ENCODE measurements at regions not wholly inside any gene's neighbourhood (a gene's known extent, or its start where the extent isn't known, plus 50 kb on each side); places are given as distances from the start of the nearest gene placed in this dataset.
A peak's percentile ranks its signal among the peaks of the same experiment; 100 is the strongest.

DNA sequence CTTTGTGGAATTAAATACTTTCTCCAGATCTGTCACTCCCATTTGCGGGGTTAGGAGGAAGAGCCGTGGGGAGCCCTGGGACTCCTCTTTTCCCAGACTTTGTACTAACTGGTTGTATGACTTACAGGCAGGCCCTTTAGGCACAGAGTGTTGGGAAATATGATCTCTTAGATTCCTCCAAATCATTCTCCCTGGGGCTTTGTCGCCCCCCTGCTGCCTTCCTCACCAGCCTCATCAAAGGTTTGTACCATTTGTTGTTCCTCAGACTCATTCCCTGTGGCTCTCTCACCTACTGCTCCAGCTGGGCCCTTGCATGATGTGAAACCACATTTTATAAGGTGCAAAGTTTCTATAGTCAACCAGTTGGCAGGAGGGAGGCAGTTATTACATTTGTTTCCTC lies 56.4 kb downstream of the CRYGS start:
- ATAC-seq (ENCODE audit: low read depth) (no peak), DNase-seq (ENCODE audit: low spot score) (no peak)
- TF ChIP-seq CTCF (IDR thresholded peaks at IDR 0.05; ENCODE audit: poor library complexity, severe bottlenecking), result peak; percentile 23
- Histone ChIP-seq H3K27ac (ENCODE audit: poor library complexity, severe bottlenecking) (no peak overlapping the region), H3K4me3 (ENCODE audit: severe bottlenecking) (no peak overlapping the region), H3K27me3 (ENCODE audit: insufficient read depth, poor library complexity, severe bottlenecking) (peaks cover 3% of the 10 kb centered on the region), H3K36me3 (ENCODE audit: low read depth) (no peaks in the 10 kb centered on the region), H3K9me3 (ENCODE audit: severe bottlenecking) (no peaks in the 10 kb centered on the region), H3K4me1 (ENCODE audit: insufficient read depth, poor library complexity, severe bottlenecking) (no peaks in the 10 kb centered on the region)

DNA sequence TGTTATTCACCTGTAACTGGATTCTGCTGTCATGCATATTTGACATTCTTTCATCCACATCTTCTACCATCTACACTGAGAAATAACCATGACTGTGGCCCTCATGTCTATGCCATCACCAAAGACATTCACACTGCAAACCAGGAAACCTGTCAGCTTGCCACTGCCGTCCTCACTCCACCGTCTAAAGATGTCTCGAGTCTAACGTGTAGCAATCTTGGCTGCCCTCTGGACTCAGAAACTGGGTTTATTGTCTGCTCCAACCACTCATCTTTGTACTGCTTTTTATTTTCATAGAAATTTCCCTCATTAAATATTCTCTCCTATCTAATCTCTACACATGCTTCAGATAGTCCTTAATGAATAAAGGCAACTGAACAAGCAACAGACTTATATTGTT lies 57.1 kb downstream of the CRYGS start:
- TF ChIP-seq CTCF (IDR thresholded peaks at IDR 0.05; ENCODE audit: poor library complexity, severe bottlenecking), result no peak
- H3K4me1 ChIP-seq (ENCODE audit: insufficient read depth, poor library complexity, severe bottlenecking), result no peaks in the 10 kb centered on the region
- H3K36me3 ChIP-seq (ENCODE audit: low read depth), result no peaks in the 10 kb centered on the region
- ATAC-seq (ENCODE audit: low read depth) (no peak), DNase-seq (ENCODE audit: low spot score) (no peak)
- no peaks in the 10 kb centered on the region for H3K9me3 ChIP-seq (ENCODE audit: severe bottlenecking)
- no peak overlapping the region for H3K4me3 ChIP-seq (ENCODE audit: severe bottlenecking)
- H3K27ac ChIP-seq (ENCODE audit: poor library complexity, severe bottlenecking), result no peak overlapping the region
- peaks cover 3% of the 10 kb centered on the region for H3K27me3 ChIP-seq (ENCODE audit: insufficient read depth, poor library complexity, severe bottlenecking)

DNA sequence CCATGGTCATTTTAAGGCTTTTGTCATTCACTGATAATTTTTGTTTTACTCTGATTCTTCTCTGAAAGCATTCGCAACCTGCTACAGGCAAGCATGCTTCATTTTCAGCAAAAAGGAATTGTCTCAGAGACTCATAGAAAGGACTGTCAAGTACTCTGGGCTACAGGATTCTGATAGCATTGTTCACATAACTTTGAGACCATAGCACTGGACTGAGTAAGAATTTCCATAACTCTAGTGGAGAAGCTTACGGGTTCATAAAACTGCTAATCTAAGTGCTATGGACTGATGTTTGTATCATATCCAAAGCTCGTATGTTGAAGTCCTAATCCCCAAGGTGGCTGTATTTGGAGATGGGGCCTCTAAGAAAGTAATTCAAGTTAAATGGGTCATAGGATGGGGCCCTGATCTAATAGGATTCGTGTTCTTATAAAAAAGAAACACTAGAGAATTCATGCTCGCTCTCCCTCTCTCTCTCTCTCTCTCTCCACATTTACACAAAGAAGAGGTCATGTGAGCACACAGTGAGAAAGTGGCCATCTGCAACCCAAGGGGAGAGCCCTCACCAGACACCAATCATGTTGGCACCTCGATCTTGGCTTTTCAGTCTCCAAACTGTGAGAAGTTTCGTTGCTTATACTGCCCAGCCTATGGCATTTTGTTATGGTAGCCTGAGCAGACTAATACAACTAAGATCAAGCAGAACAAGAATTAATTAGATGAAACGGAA lies 60.4 kb downstream of the CRYGS start:
- no peak for TF ChIP-seq CTCF (IDR thresholded peaks at IDR 0.05; ENCODE audit: poor library complexity, severe bottlenecking)
- Histone ChIP-seq H3K4me3 (ENCODE audit: severe bottlenecking) (no peak overlapping the region), H3K27me3 (ENCODE audit: insufficient read depth, poor library complexity, severe bottlenecking) (no peaks in the 10 kb centered on the region), H3K36me3 (ENCODE audit: low read depth) (no peaks in the 10 kb centered on the region), H3K9me3 (ENCODE audit: severe bottlenecking) (no peaks in the 10 kb centered on the region), H3K27ac (ENCODE audit: poor library complexity, severe bottlenecking) (no peak overlapping the region), H3K4me1 (ENCODE audit: insufficient read depth, poor library complexity, severe bottlenecking) (no peaks in the 10 kb centered on the region)
- no peak for ATAC-seq (ENCODE audit: low read depth)
- DNase-seq (ENCODE audit: low spot score), result no peak

DNA sequence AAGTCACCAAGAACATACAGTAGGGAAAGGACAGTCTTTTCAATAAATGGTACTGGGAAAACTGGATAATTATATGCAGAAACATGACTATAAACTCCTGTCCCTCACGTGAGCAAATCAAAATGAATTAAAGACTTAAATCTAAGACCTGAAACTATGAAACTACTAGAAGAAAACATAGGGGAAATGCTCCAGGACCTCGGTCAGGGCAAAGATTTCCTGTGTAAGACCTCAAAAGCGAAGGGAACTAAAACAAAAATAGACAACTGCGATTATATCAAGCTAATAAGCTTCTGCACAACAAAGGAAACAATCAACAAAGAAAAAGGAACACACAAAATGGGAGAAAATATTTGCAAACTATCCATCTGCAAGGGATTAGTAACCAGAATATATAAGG lies 62.7 kb downstream of the CRYGS start:
- Histone ChIP-seq H3K36me3 (ENCODE audit: low read depth) (no peaks in the 10 kb centered on the region), H3K27ac (ENCODE audit: poor library complexity, severe bottlenecking) (no peak overlapping the region), H3K4me1 (ENCODE audit: insufficient read depth, poor library complexity, severe bottlenecking) (no peaks in the 10 kb centered on the region), H3K9me3 (ENCODE audit: severe bottlenecking) (no peaks in the 10 kb centered on the region), H3K4me3 (ENCODE audit: severe bottlenecking) (no peak overlapping the region), H3K27me3 (ENCODE audit: insufficient read depth, poor library complexity, severe bottlenecking) (no peaks in the 10 kb centered on the region)
- TF ChIP-seq CTCF (IDR thresholded peaks at IDR 0.05; ENCODE audit: poor library complexity, severe bottlenecking), result no peak
- DNase-seq (ENCODE audit: low spot score), result no peak
- no peak for ATAC-seq (ENCODE audit: low read depth)

DNA sequence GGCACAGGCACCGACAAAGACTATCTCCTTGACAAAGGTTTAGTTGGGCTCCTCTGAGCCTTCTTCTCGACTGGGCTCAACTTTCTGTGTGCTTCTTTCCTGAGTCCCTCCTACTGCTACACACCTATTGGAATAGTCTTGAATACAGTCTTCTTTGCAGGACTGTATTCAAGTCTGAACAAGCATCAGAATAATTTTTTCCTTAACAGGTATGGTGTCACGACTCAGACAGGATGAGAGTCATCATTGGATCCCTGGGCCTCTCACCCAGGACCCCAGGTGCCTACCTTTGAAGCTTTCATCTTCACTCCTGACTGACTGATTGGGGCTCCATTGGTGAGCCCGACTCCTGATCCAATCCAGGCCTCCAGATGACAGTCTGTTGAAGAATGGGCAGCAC lies 66.3 kb downstream of the CRYGS start:
- ATAC-seq (ENCODE audit: low read depth) (peak; percentile 45; the same call in 1 of the 3 replicates), DNase-seq (ENCODE audit: low spot score) (no peak)
- H3K36me3 ChIP-seq (ENCODE audit: low read depth), result no peaks in the 10 kb centered on the region
- no peak overlapping the region for H3K4me3 ChIP-seq (ENCODE audit: severe bottlenecking)
- H3K27me3 ChIP-seq (ENCODE audit: insufficient read depth, poor library complexity, severe bottlenecking), result no peaks in the 10 kb centered on the region
- no peak overlapping the region for H3K27ac ChIP-seq (ENCODE audit: poor library complexity, severe bottlenecking)
- no peaks in the 10 kb centered on the region for H3K9me3 ChIP-seq (ENCODE audit: severe bottlenecking)
- no peak for TF ChIP-seq CTCF (IDR thresholded peaks at IDR 0.05; ENCODE audit: poor library complexity, severe bottlenecking)
- H3K4me1 ChIP-seq (ENCODE audit: insufficient read depth, poor library complexity, severe bottlenecking), result no peaks in the 10 kb centered on the region

Measured in RWPE2 (cell line).